Panc1 (cell line): ENCODE measurements at regions not wholly inside any gene's neighbourhood (a gene's known extent, or its start where the extent isn't known, plus 50 kb on each side); places are given as distances from the start of the nearest gene placed in this dataset.

Experiments
- CTCF ChIP-seq: fragments of 450-650 bp; IDR thresholded peaks from 2 replicates; pipeline ENCODE4 v1.5.1; 2017; ENCODE audit warnings: mild to moderate bottlenecking
- POLR2AphosphoS5 ChIP-seq: IDR thresholded peaks from 2 replicates; pipeline ENCODE4 v1.6.1; 2012; ENCODE audit warnings: mild to moderate bottlenecking, low read depth, low read length, moderate library complexity
- REST ChIP-seq, 2 experiments: IDR thresholded peaks; 2 replicates each; pipeline ENCODE4 v1.6.1; 2011 to 2012; ENCODE audit warnings: low read depth in 2 of 2, control low read depth in 1 of 2, low read length in 1 of 2, mild to moderate bottlenecking in 1 of 2, moderate library complexity in 1 of 2; ENCODE audit not compliant: insufficient read depth in 1 of 2
- SIN3A ChIP-seq: IDR thresholded peaks from 2 replicates; pipeline ENCODE4 v1.6.1; 2012; ENCODE audit warnings: low read depth, mild to moderate bottlenecking, low read length, moderate library complexity, borderline replicate concordance; ENCODE audit not compliant: insufficient read depth

GRCh38 chr10:83819609-83820008 is 319.7 kb upstream of the GHITM start:
- TF ChIP-seq CTCF: no peak
- TF ChIP-seq POLR2AphosphoS5: no peak
- no peak for TF ChIP-seq REST (IDR thresholded peaks at IDR 0.05; ENCODE audit: insufficient read depth in 1 of 2, low read depth in 2 of 2, low read length in 1 of 2)
- TF ChIP-seq SIN3A: no peak
